Stomach (tissue), 4 donors: ENCODE measurements at regions not wholly inside any gene's neighbourhood (a gene's known extent, or its start where the extent isn't known, plus 50 kb on each side); places are given as distances from the start of the nearest gene placed in this dataset.

Experiments
- CTCF ChIP-seq, 7 experiments: fragments of 450-650 bp in 4 of 7; fragments of 200-600 bp in 3 of 7; sonication (generic) in 3 of 7; IDR thresholded peaks; one replicate each; pipeline ENCODE4 v1.5.1; 2016 to 2019; ENCODE audit warnings: antibody characterized with exemption in 7 of 7, control low read depth in 2 of 7, mild to moderate bottlenecking in 1 of 7
- POLR2A ChIP-seq, 4 donors: fragments of 450-650 bp; IDR thresholded peaks; one replicate each; pipeline ENCODE4 v1.6.1; 2016; ENCODE audit warnings: antibody characterized with exemption in 4 of 4, control low read depth in 2 of 4, mild to moderate bottlenecking in 1 of 4, moderate library complexity in 1 of 4
- POLR2AphosphoS5 ChIP-seq, 3 donors: sonication (generic); formaldehyde crosslinking; IDR thresholded peaks; one replicate each; pipeline ENCODE4 v1.6.1; 2016; ENCODE audit warnings: antibody characterized with exemption in 3 of 3

GRCh38 chr1:95703046-95703445 is 469.0 kb downstream of the RWDD3 start:
- TF ChIP-seq POLR2AphosphoS5 (IDR thresholded peaks at IDR 0.05) (no peak), CTCF (IDR thresholded peaks at IDR 0.05) (no peak), POLR2A (IDR thresholded peaks at IDR 0.05) (no peak)
